HCT116 (cell line): ENCODE measurements at regions not wholly inside any gene's neighbourhood (a gene's known extent, or its start where the extent isn't known, plus 50 kb on each side); places are given as distances from the start of the nearest gene placed in this dataset.

Experiments used
- CTCF ChIP-seq, 3 experiments: fragments of 200-600 bp in 1 of 3; sonication (generic) in 1 of 3; IDR thresholded peaks in 2 of 3; conservative IDR thresholded peaks in 1 of 3; 2 replicates each; pipeline ENCODE4 v1.5.1; 2012 to 2017; ENCODE audit warnings: low read depth in 2 of 3, low read length in 2 of 3, antibody characterized with exemption in 1 of 3, borderline replicate concordance in 1 of 3, control low read depth in 1 of 3, mild to moderate bottlenecking in 1 of 3, mixed read lengths in 1 of 3, mixed run types in 1 of 3, moderate library complexity in 1 of 3; ENCODE audit not compliant: insufficient read depth in 1 of 3
- POLR2A ChIP-seq: IDR thresholded peaks from 2 replicates; pipeline ENCODE4 v1.7.0; 2011; ENCODE audit warnings: borderline replicate concordance; ENCODE audit not compliant: insufficient read depth, insufficient read length; ENCODE audit errors: extremely low read depth
- RAD21 ChIP-seq: IDR thresholded peaks from 2 replicates; pipeline ENCODE4 v1.6.1; 2012; ENCODE audit warnings: low read depth, mild to moderate bottlenecking
- SRF ChIP-seq: IDR thresholded peaks from 2 replicates; pipeline ENCODE4 v1.6.1; 2012; ENCODE audit warnings: low read depth
- TCF7L2 ChIP-seq: IDR thresholded peaks from 2 replicates; pipeline ENCODE4 v1.7.0; 2011; ENCODE audit warnings: borderline replicate concordance, inconsistent platforms; ENCODE audit not compliant: insufficient read depth, insufficient read length; ENCODE audit errors: extremely low read depth

DNA sequence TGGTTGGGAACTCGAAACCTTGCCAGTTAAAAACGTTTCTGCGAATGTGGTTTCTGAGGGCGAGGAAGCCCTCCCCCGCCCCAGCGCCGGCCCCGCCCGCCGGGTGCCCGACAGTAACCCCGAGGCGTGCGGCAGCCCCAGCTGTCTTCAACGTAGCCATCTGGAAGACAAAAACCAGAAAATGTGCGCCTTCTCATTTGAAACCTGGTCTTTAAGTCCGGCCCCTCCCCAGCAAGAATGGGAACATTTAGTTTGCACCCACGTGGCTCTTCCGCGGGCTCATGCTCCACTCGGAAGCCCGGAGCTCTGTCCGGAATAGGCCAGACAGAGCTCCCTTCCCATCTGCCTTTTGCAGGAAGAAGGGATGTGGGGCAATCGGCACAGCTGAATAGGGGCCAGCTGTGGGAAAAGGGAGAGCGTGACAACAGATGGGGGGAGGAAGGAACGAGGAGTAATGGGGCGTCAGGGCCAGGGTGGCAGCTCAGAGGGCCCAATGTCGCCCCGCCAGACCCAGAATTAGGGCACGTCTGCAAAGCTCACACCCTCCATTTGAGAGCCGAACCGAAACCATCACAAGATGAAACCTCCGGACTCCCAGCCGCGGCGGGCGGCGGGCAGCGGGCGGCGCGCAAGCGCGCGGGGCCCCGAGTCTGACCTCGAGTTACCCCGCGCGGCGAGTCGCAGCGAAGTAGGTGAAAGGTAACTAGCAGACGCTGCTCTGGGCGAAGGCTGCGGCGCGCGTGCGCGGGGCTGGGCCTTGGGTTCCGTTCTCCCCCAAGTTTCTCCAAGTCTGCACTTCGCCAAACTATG is 63.4 kb upstream of the ABCA1 start:
- TF ChIP-seq POLR2A (no peak), CTCF (IDR thresholded peaks at IDR 0.05 in 2 of 3, conservative IDR thresholded peaks at IDR 0.05 in 1 of 3; ENCODE audit: borderline replicate concordance in 1 of 3, insufficient read depth in 1 of 3, low read depth in 2 of 3, low read length in 2 of 3) (no peak), TCF7L2 (no peak), SRF (no peak), RAD21 (no peak)
